ENCODE measurements at regions not wholly inside any gene's neighbourhood (a gene's known extent, or its start where the extent isn't known, plus 50 kb on each side); places are given as distances from the start of the nearest gene placed in this dataset.
"Not testable (repeated sequence)": the region's sequence is repeated elsewhere in the genome, so short reads cannot be mapped to it uniquely, and the experiment has no call there.

GRCh38 chr18:39486268-39486667 is 1920.7 kb upstream of the CELF4 start:
- DNase-seq (ENCODE audit: insufficient read length, low spot score) = no peak
- FAIRE-seq = no peak

GRCh38 chr18:39485696-39486095 is 1920.1 kb upstream of the CELF4 start:
- FAIRE-seq = no peak
- no peak for DNase-seq (ENCODE audit: insufficient read length, low spot score)

GRCh38 chr18:39481281-39481680 is 1915.7 kb upstream of the CELF4 start:
- no peak for FAIRE-seq
- no peak for DNase-seq (ENCODE audit: insufficient read length, low spot score)

- DNase-seq (ENCODE audit: insufficient read length, low spot score) (no peak), FAIRE-seq (no peak)
Measured at GRCh38 chr18:39480494-39481195, 1915.0 kb upstream of the CELF4 start.

GRCh38 chr18:39464006-39464405 is 1898.4 kb upstream of the CELF4 start:
- no peak for DNase-seq (ENCODE audit: insufficient read length, low spot score)
- no peak for FAIRE-seq

- DNase-seq (ENCODE audit: insufficient read length, low spot score) (no peak), FAIRE-seq (no peak)
Measured at GRCh38 chr18:39462436-39462835, 1896.8 kb upstream of the CELF4 start.

GRCh38 chr18:39460136-39460535 is 1894.5 kb upstream of the CELF4 start:
- DNase-seq (ENCODE audit: insufficient read length, low spot score) (no peak), FAIRE-seq (no peak)

GRCh38 chr18:39455285-39455684 is 1889.7 kb upstream of the CELF4 start:
- FAIRE-seq (no peak), DNase-seq (ENCODE audit: insufficient read length, low spot score) (no peak)

- no peak for FAIRE-seq
- DNase-seq (ENCODE audit: insufficient read length, low spot score) = no peak
Measured at GRCh38 chr18:39454866-39455265, 1889.3 kb upstream of the CELF4 start.

- no peak for DNase-seq (ENCODE audit: insufficient read length, low spot score)
- FAIRE-seq = no peak
Measured at GRCh38 chr18:39453882-39454281, 1888.3 kb upstream of the CELF4 start.

GRCh38 chr18:39453356-39453755 is 1887.8 kb upstream of the CELF4 start:
- FAIRE-seq (no peak), DNase-seq (ENCODE audit: insufficient read length, low spot score) (no peak)

GRCh38 chr18:39450958-39451357 is 1885.4 kb upstream of the CELF4 start:
- FAIRE-seq (no peak), DNase-seq (ENCODE audit: insufficient read length, low spot score) (no peak)

- DNase-seq (ENCODE audit: insufficient read length, low spot score) (no peak), FAIRE-seq (no peak)
Measured at GRCh38 chr18:39449566-39449965, 1884.0 kb upstream of the CELF4 start.

- no peak for FAIRE-seq
- no peak for DNase-seq (ENCODE audit: insufficient read length, low spot score)
Measured at GRCh38 chr18:39448942-39449341, 1883.3 kb upstream of the CELF4 start.

GRCh38 chr18:39444957-39445356 is 1879.4 kb upstream of the CELF4 start:
- not testable (repeated sequence) for DNase-seq (ENCODE audit: insufficient read length, low spot score); FAIRE-seq

GRCh38 chr18:39441648-39442047 is 1876.0 kb upstream of the CELF4 start:
- FAIRE-seq = no peak
- no peak for DNase-seq (ENCODE audit: insufficient read length, low spot score)

- DNase-seq (ENCODE audit: insufficient read length, low spot score) (no peak), FAIRE-seq (no peak)
Measured at GRCh38 chr18:39435996-39436395, 1870.4 kb upstream of the CELF4 start.

GRCh38 chr18:39435209-39435608 is 1869.6 kb upstream of the CELF4 start:
- no peak for FAIRE-seq
- no peak for DNase-seq (ENCODE audit: insufficient read length, low spot score)

GRCh38 chr18:39434223-39434920 is 1868.8 kb upstream of the CELF4 start:
- DNase-seq (ENCODE audit: insufficient read length, low spot score) = no peak
- FAIRE-seq = no peak

GRCh38 chr18:39425172-39425850 is 1859.7 kb upstream of the CELF4 start:
- DNase-seq (ENCODE audit: insufficient read length, low spot score) = no peak
- no peak for FAIRE-seq

- DNase-seq (ENCODE audit: insufficient read length, low spot score) = no peak
- FAIRE-seq = no peak
Measured at GRCh38 chr18:39424261-39424660, 1858.7 kb upstream of the CELF4 start.

- DNase-seq (ENCODE audit: insufficient read length, low spot score) (no peak), FAIRE-seq (no peak)
Measured at GRCh38 chr18:39421276-39421675, 1855.7 kb upstream of the CELF4 start.
